Muscle of leg (tissue), 3 donors: ENCODE measurements at regions not wholly inside any gene's neighbourhood (a gene's known extent, or its start where the extent isn't known, plus 50 kb on each side); places are given as distances from the start of the nearest gene placed in this dataset.

Experiments
- DNase-seq: peaks from one replicate; pipeline ENCODE4 v3.0.0; 2013
- H3K27ac ChIP-seq: one replicate; pipeline ENCODE4 v1.5.1; 2013; ENCODE audit warnings: mild to moderate bottlenecking, low read length, control low read depth
- H3K27me3 ChIP-seq: one replicate; pipeline ENCODE4 v1.6.1; 2013; ENCODE audit warnings: low read length; ENCODE audit not compliant: control insufficient read depth, insufficient read depth
- H3K36me3 ChIP-seq: one replicate; pipeline ENCODE4 v1.6.1; 2013; ENCODE audit warnings: low read length; ENCODE audit not compliant: control insufficient read depth, insufficient read depth
- H3K4me1 ChIP-seq: one replicate; pipeline ENCODE4 v1.6.1; 2013; ENCODE audit warnings: low read length; ENCODE audit not compliant: control insufficient read depth, insufficient read depth
- H3K4me3 ChIP-seq: one replicate; pipeline ENCODE4 v1.5.1; 2013; ENCODE audit warnings: low read length, control low read depth
- H3K9me3 ChIP-seq: replicated peaks from 2 replicates; pipeline ENCODE4 v1.6.1; 2013; ENCODE audit warnings: low read depth, low read length; ENCODE audit not compliant: control insufficient read depth
- whole genome bisulfite sequencing: methylation state at CpG from one replicate; pipeline ENCODE4 v1.1.5; 2013; ENCODE audit warnings: missing lambda C conversion rate; ENCODE audit not compliant: insufficient coverage; 5-methylcytosine and 5-hydroxymethylcytosine counted together

- no peaks in the 10 kb centered on the region for H3K4me1 ChIP-seq
- WGBS, result no CpG with 5 or more reads among the region's 5 CpGs
These were observed 392.7 kb downstream of the CDH9 start for GRCh38 chr5:26645659-26646058.

GRCh38 chr5:26641492-26641891, 396.9 kb downstream of the CDH9 start:
- no peak for DNase-seq
- Histone ChIP-seq H3K4me1 (no peaks in the 10 kb centered on the region), H3K27me3 (no peaks in the 10 kb centered on the region), H3K9me3 (peaks cover 7% of the 10 kb centered on the region), H3K27ac (no peak overlapping the region), H3K36me3 (no peaks in the 10 kb centered on the region), H3K4me3 (no peak overlapping the region)
- WGBS, result no CpG with 5 or more reads among the region's 2 CpGs

More at GRCh38 chr5:26645659-26646058, 392.7 kb downstream of the CDH9 start:
- no peak for DNase-seq
- Histone ChIP-seq H3K27ac (no peak overlapping the region), H3K9me3 (peaks cover 2% of the 10 kb centered on the region), H3K4me3 (no peak overlapping the region), H3K27me3 (no peaks in the 10 kb centered on the region), H3K36me3 (no peaks in the 10 kb centered on the region)

- WGBS, result 85% methylated on average over 2 of the region's 5 CpGs
- no peaks in the 10 kb centered on the region for H3K27me3 ChIP-seq
- H3K36me3 ChIP-seq, result no peaks in the 10 kb centered on the region
- no peak overlapping the region for H3K4me3 ChIP-seq
- H3K4me1 ChIP-seq, result no peaks in the 10 kb centered on the region
- no peak overlapping the region for H3K27ac ChIP-seq
- no peaks in the 10 kb centered on the region for H3K9me3 ChIP-seq
- DNase-seq, result no peak
These were observed 413.3 kb downstream of the CDH9 start for GRCh38 chr5:26625099-26625498.

GRCh38 chr5:26622947-26623346, 415.4 kb downstream of the CDH9 start:
- H3K4me3 ChIP-seq, result no peak overlapping the region
- WGBS, result no CpG with 5 or more reads among the region's 3 CpGs
- no peak overlapping the region for H3K27ac ChIP-seq
- H3K36me3 ChIP-seq, result no peaks in the 10 kb centered on the region
- no peaks in the 10 kb centered on the region for H3K9me3 ChIP-seq
- H3K4me1 ChIP-seq, result no peaks in the 10 kb centered on the region
- no peaks in the 10 kb centered on the region for H3K27me3 ChIP-seq
- DNase-seq, result no peak

GRCh38 chr5:26610577-26610976, 427.8 kb downstream of the CDH9 start:
- WGBS, result 71% methylated on average over 1 of the region's 1 CpG
- no peaks in the 10 kb centered on the region for H3K4me1 ChIP-seq
- H3K27ac ChIP-seq, result no peak overlapping the region
- H3K36me3 ChIP-seq, result no peaks in the 10 kb centered on the region
- H3K9me3 ChIP-seq, result no peaks in the 10 kb centered on the region
- DNase-seq, result no peak
- H3K27me3 ChIP-seq, result no peaks in the 10 kb centered on the region
- H3K4me3 ChIP-seq, result no peak overlapping the region

- no peak overlapping the region for H3K4me3 ChIP-seq
- no peaks in the 10 kb centered on the region for H3K27me3 ChIP-seq
- H3K36me3 ChIP-seq, result no peaks in the 10 kb centered on the region
- no peak for DNase-seq
- H3K4me1 ChIP-seq, result no peaks in the 10 kb centered on the region
- no peak overlapping the region for H3K27ac ChIP-seq
- WGBS, result no CpG with 5 or more reads among the region's 1 CpG
- H3K9me3 ChIP-seq, result no peaks in the 10 kb centered on the region
These were observed 436.8 kb downstream of the CDH9 start for GRCh38 chr5:26601563-26601962.

- no peaks in the 10 kb centered on the region for H3K4me1 ChIP-seq
- no peaks in the 10 kb centered on the region for H3K9me3 ChIP-seq
- H3K4me3 ChIP-seq, result no peak overlapping the region
- H3K36me3 ChIP-seq, result no peaks in the 10 kb centered on the region
- no peak for DNase-seq
- no CpG with 5 or more reads among the region's 1 CpG for WGBS
- H3K27me3 ChIP-seq, result no peaks in the 10 kb centered on the region
- no peak overlapping the region for H3K27ac ChIP-seq
These were observed 455.9 kb downstream of the CDH9 start for GRCh38 chr5:26582350-26583045.

GRCh38 chr5:26579712-26580111, 458.7 kb downstream of the CDH9 start:
- Histone ChIP-seq H3K4me1 (no peaks in the 10 kb centered on the region), H3K4me3 (no peak overlapping the region), H3K27me3 (no peaks in the 10 kb centered on the region), H3K9me3 (no peaks in the 10 kb centered on the region), H3K27ac (no peak overlapping the region), H3K36me3 (no peaks in the 10 kb centered on the region)
- no CpG with 5 or more reads among the region's 2 CpGs for WGBS
- no peak for DNase-seq

- no peak for DNase-seq
- no peaks in the 10 kb centered on the region for H3K4me1 ChIP-seq
- no peak overlapping the region for H3K27ac ChIP-seq
- H3K9me3 ChIP-seq, result no peaks in the 10 kb centered on the region
- H3K27me3 ChIP-seq, result no peaks in the 10 kb centered on the region
- WGBS, result no CpG with 5 or more reads among the region's 2 CpGs
- no peak overlapping the region for H3K4me3 ChIP-seq
- no peaks in the 10 kb centered on the region for H3K36me3 ChIP-seq
These were observed 460.4 kb downstream of the CDH9 start for GRCh38 chr5:26578002-26578401.

- Histone ChIP-seq H3K27ac (no peak overlapping the region), H3K9me3 (peaks cover 13% of the 10 kb centered on the region), H3K4me3 (no peak overlapping the region), H3K36me3 (no peaks in the 10 kb centered on the region), H3K27me3 (no peaks in the 10 kb centered on the region), H3K4me1 (no peaks in the 10 kb centered on the region)
- no peak for DNase-seq
- WGBS, result no CpG with 5 or more reads among the region's 1 CpG
These were observed 465.9 kb downstream of the CDH9 start for GRCh38 chr5:26572480-26572879.

- 92% methylated on average over 14 of the region's 14 CpGs for WGBS
- Histone ChIP-seq H3K4me3 (no peak overlapping the region), H3K36me3 (no peaks in the 10 kb centered on the region), H3K9me3 (peaks cover 20% of the 10 kb centered on the region), H3K27ac (no peak overlapping the region), H3K4me1 (no peaks in the 10 kb centered on the region), H3K27me3 (no peaks in the 10 kb centered on the region)
- no peak for DNase-seq
These were observed 468.5 kb downstream of the CDH9 start for GRCh38 chr5:26569929-26570258.
